Loucy (cell line): ENCODE measurements at regions not wholly inside any gene's neighbourhood (a gene's known extent, or its start where the extent isn't known, plus 50 kb on each side); places are given as distances from the start of the nearest gene placed in this dataset.

ENCODE experiments used
- H2AFZ ChIP-seq: fragments of 200-600 bp; sonication (generic); 2 replicates; pipeline ENCODE4 v1.6.0; 2016; ENCODE audit warnings: antibody characterized with exemption, mild to moderate bottlenecking, low read length, moderate library complexity
- H3F3A ChIP-seq: fragments of 200-600 bp; 2 replicates; pipeline ENCODE4 v1.6.0; 2016; ENCODE audit warnings: antibody characterized with exemption, low read depth, mild to moderate bottlenecking
- H3K27me3 ChIP-seq: fragments of 200-600 bp; sonication (generic); 2 replicates; pipeline ENCODE4 v1.6.1; 2014; ENCODE audit warnings: low read length, mild to moderate bottlenecking; ENCODE audit not compliant: insufficient read depth, poor library complexity, severe bottlenecking
- H3K36me3 ChIP-seq: fragments of 200-600 bp; sonication (generic); 2 replicates; pipeline ENCODE4 v1.6.1; 2016; ENCODE audit warnings: low read length; ENCODE audit not compliant: insufficient read depth
- H3K4me1 ChIP-seq: fragments of 200-600 bp; sonication (generic); 2 replicates; pipeline ENCODE4 v1.5.1; 2014; ENCODE audit warnings: low read length, mild to moderate bottlenecking; ENCODE audit not compliant: insufficient read depth, poor library complexity, severe bottlenecking
- H3K4me2 ChIP-seq: fragments of 200-600 bp; sonication (generic); 2 replicates; pipeline ENCODE4 v1.6.0; 2014; ENCODE audit warnings: antibody characterized with exemption, low read length, low read depth, mild to moderate bottlenecking; ENCODE audit not compliant: poor library complexity, severe bottlenecking
- H3K4me3 ChIP-seq: fragments of 200-600 bp; sonication (generic); 2 replicates; pipeline ENCODE4 v1.5.1; 2014; ENCODE audit warnings: low read length, mild to moderate bottlenecking, mixed read lengths; ENCODE audit not compliant: poor library complexity, severe bottlenecking
- H3K79me2 ChIP-seq: fragments of 200-600 bp; sonication (generic); 2 replicates; pipeline ENCODE4 v1.6.1; 2014; ENCODE audit warnings: low read length; ENCODE audit not compliant: insufficient read depth
- H3K9ac ChIP-seq: fragments of 200-600 bp; sonication (generic); 2 replicates; pipeline ENCODE4 v1.6.0; 2014; ENCODE audit warnings: mild to moderate bottlenecking, low read depth, low read length, moderate library complexity; ENCODE audit not compliant: poor library complexity, severe bottlenecking
- H3K9me2 ChIP-seq: fragments of 200-600 bp; sonication (generic); replicated peaks from 2 replicates; pipeline ENCODE4 v1.6.1; 2016; ENCODE audit warnings: low read depth, low read length, mixed read lengths
- H3K9me3 ChIP-seq: fragments of 200-600 bp; sonication (generic); 2 replicates; pipeline ENCODE4 v1.6.1; 2014; ENCODE audit warnings: mild to moderate bottlenecking, antibody characterized with exemption, low read length, low read depth; ENCODE audit not compliant: insufficient read depth
- H4K20me1 ChIP-seq: fragments of 200-600 bp; sonication (generic); 2 replicates; pipeline ENCODE4 v1.6.0; 2014; ENCODE audit warnings: antibody characterized with exemption, low read length, mild to moderate bottlenecking; ENCODE audit not compliant: insufficient read depth, poor library complexity, severe bottlenecking
- CTCF ChIP-seq: fragments of 200-600 bp; sonication (generic); conservative IDR thresholded peaks from 2 replicates; pipeline ENCODE4 v1.5.1; 2014; ENCODE audit warnings: mild to moderate bottlenecking, antibody characterized with exemption, low read length
- EZH2phosphoT487 ChIP-seq: fragments of 200-600 bp; IDR thresholded peaks from 2 replicates; pipeline ENCODE4 v1.6.1; 2018; ENCODE audit warnings: antibody characterized with exemption, mild to moderate bottlenecking, moderate library complexity, borderline replicate concordance

DNA sequence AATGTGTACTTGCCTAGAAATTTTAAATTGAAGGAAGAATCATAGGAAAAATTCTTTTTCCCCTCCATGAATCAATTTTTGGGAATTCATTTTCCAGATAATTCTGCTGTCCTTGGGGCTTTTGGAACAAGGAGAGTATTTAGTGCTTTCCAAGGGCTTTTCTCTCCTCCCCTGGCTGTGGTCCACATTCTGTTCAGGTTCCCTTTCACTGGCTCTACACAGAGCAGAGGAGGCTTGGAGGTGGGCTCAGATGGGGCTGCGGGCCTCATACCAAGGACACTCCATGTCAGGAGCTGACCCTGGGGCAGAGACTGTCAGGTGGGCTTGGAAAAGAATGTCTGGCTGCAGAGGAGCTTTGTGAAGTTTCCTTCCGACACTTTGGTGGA lies 128.1 kb downstream of the GADD45G start:
- H3K9me3 ChIP-seq, result no peaks in the 10 kb centered on the region
- TF ChIP-seq CTCF, result no peak
- no peak for TF ChIP-seq EZH2phosphoT487
- no peaks in the 10 kb centered on the region for H3K36me3 ChIP-seq
- H3K27me3 ChIP-seq, result no peaks in the 10 kb centered on the region
- H4K20me1 ChIP-seq, result no peaks in the 10 kb centered on the region
- no peak overlapping the region for H3K4me3 ChIP-seq
- H3F3A ChIP-seq, result no peaks in the 10 kb centered on the region
- H3K79me2 ChIP-seq, result no peaks in the 10 kb centered on the region
- H3K9me2 ChIP-seq, result no peaks in the 10 kb centered on the region
- H2AFZ ChIP-seq, result no peak overlapping the region
- no peak overlapping the region for H3K4me2 ChIP-seq
- H3K9ac ChIP-seq, result no peak overlapping the region
- H3K4me1 ChIP-seq, result no peaks in the 10 kb centered on the region

GRCh38 chr9:89734600-89735041 lies 129.8 kb downstream of the GADD45G start:
- no peak overlapping the region for H2AFZ ChIP-seq
- H3K27me3 ChIP-seq, result no peaks in the 10 kb centered on the region
- no peak overlapping the region for H3K4me3 ChIP-seq
- H3F3A ChIP-seq, result no peaks in the 10 kb centered on the region
- no peaks in the 10 kb centered on the region for H3K9me2 ChIP-seq
- H3K79me2 ChIP-seq, result no peaks in the 10 kb centered on the region
- no peaks in the 10 kb centered on the region for H3K36me3 ChIP-seq
- H3K4me1 ChIP-seq, result peaks cover under 1% of the 10 kb centered on the region
- TF ChIP-seq EZH2phosphoT487 (no peak), CTCF (no peak)
- no peaks in the 10 kb centered on the region for H3K9me3 ChIP-seq
- H3K9ac ChIP-seq, result no peak overlapping the region
- H4K20me1 ChIP-seq, result no peaks in the 10 kb centered on the region
- H3K4me2 ChIP-seq, result no peak overlapping the region

- H3K9me2 ChIP-seq, result no peaks in the 10 kb centered on the region
- peaks cover 15% of the 10 kb centered on the region for H3K4me1 ChIP-seq
- no peaks in the 10 kb centered on the region for H3K79me2 ChIP-seq
- H3K27me3 ChIP-seq, result no peaks in the 10 kb centered on the region
- H3K4me2 ChIP-seq, result no peak overlapping the region
- no peaks in the 10 kb centered on the region for H3K9me3 ChIP-seq
- peaks cover 2% of the 10 kb centered on the region; the same call in 1 of the 2 replicates for H3F3A ChIP-seq
- H2AFZ ChIP-seq, result no peak overlapping the region
- no peaks in the 10 kb centered on the region for H3K36me3 ChIP-seq
- H3K4me3 ChIP-seq, result no peak overlapping the region
- H4K20me1 ChIP-seq, result no peaks in the 10 kb centered on the region
- TF ChIP-seq EZH2phosphoT487 (no peak), CTCF (no peak; the same call in 1 of the 2 replicates)
- no peak overlapping the region for H3K9ac ChIP-seq
These were observed 133.5 kb downstream of the GADD45G start for GRCh38 chr9:89738137-89738932.
